NCI-H524 treated with DMSO at 0.1 percent for 48 hours (cell line): ENCODE measurements at regions not wholly inside any gene's neighbourhood (a gene's known extent, or its start where the extent isn't known, plus 50 kb on each side); places are given as distances from the start of the nearest gene placed in this dataset.
"Not testable (repeated sequence)": the region's sequence is repeated elsewhere in the genome, so short reads cannot be mapped to it uniquely, and the experiment has no call there.

Experiments
- DNase-seq: peaks from one replicate; lab custom pipeline; 2025; lab: John Stamatoyannopoulos, UW

DNA sequence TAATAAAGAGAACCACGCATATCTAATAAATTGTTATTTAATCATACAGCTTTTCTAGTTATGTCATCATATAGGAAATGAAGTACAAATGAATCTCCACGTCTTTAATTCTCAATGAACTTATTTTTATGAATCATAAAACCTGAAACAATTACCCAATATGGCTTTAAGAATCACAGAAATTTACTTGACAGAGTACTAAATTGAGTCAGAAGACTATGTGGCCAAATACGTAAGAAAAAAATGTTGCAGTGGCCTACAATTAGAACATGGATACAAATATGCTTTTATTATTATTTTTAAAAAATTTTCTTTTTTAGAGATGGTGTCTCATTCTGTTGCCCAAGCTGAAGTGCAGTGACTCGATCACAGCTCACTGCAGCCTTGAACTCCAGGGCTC, 584.7 kb upstream of the SLC35B3 start:
- DNase-seq, result no peak

DNA sequence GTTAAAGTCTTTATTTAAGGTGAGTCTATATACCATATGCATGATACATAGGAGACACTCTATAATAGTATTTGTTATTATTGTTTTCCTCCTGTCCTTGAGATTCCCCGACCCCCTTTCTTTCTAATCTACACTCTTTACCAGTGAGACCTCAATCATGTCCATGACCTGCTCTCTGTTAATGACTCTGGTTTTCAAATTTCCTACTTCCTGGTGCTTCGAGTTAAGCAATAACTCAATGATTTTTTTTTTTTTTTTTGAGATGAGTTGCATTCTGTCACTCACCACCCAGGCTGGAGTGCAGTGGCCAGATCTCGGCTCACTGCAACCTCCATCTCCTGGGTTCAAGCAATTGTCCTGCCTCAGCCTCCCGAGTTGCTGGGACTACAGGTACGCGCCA, 574.6 kb upstream of the SLC35B3 start:
- DNase-seq, result no peak

DNA sequence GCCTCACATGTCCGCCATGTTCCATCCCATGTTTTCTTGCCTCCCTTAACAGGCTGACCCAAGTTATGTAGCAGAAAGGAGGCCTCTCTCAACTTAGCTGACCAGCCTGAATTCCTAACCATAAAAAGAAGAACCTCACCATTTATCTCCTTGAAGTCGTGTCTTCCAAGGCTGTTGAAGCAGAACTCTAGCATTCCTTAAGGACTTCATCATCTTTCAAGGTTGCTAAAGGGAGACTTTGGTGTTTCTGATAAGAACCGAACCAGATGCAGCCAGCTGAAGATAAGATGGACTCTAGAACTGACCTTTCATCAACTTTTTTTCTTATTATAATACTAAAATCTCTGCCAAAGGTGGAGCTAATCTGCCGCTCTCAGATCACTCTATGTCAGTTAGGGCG, 571.7 kb upstream of the SLC35B3 start:
- no peak for DNase-seq

DNA sequence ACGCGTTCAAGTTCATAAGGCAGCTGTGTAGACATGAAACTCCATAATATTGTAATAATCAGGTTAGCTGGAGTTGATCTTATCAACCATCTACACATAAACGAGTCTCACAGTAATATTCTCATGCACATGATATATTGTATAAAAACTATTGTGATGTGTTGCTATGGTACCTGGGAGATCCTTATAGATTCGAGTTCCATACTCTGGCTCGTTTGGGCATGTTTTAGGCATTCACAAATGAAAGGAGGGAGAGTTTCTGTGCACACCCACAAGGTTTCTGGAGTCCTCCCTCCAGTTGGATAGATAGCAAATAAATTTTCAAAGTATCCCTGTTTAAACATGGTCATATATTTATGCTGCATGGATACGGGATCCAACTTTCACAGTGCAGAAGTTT, 567.5 kb upstream of the SLC35B3 start:
- no peak for DNase-seq

DNA sequence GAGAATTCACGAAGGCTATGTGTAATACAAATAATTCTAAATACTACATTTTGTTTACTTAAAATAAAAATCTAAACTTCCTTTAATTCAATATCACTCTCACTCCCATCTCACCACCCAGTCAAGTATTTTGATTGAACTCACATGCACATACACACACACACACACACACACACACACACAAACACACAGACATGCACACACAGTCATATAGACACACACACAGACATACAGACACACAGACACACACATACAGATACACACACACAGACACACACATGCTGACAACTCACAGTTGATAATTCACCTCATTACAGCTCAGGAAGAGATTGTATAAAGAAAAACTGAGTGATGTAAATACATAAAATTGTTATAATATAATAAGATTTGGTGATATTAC, 559.8 kb upstream of the SLC35B3 start:
- no peak for DNase-seq

DNA sequence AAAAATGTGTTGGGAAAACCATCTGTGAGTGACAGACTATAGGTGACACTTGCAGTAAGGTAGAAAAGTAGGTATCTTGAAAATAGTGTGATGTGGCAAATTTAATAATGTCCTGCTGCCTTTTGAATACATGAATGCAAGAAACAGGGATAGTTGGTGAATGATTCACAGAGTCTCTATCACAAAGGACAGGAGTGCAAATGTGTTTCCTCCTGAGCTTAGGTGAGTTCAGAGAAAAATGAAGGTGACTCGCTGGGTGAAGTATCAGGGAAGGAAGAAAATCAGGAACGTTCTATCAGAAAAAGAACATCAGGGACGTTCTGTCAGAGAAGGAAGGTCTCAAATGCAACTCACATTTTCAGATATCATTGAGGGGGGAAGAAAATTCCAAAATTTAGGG, 557.8 kb upstream of the SLC35B3 start:
- no peak for DNase-seq

DNA sequence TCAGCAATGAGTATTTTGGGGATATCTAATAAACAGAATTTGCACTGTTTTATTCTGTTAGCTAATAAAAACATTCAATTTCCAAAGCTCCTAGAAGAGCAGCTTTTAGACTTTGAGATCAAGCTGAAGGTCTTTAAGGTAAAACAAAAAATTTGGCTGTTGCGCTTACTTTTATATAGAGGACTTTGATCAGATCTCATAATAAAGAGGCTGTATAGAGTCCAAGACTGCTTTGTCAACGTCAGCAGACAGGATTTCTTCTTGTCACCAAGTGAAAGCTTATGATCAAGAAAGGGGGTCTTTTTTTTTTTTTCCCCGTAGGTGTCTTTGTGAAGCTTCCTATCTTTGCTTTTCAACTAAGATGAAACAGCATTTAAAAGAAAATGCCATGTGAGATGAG, 556.5 kb upstream of the SLC35B3 start:
- no peak for DNase-seq

DNA sequence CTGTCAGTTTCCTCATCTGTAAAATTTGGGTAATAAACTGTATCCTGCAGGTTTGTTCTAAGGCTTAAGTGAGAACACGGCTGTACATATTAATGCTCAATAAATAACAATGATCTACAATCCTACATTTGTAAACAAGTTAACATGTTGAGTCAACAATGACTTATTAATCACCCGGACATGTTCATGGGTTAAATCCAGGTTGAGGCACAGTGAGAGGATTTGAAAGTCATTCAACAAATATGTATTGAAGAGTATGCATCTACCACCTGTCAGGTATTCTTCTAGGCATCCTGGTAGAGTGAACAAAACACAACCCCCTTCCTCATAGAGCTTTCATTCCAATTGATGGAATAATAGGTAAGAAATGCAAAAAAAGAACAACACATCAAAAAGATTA, 554.7 kb upstream of the SLC35B3 start:
- no peak for DNase-seq

DNA sequence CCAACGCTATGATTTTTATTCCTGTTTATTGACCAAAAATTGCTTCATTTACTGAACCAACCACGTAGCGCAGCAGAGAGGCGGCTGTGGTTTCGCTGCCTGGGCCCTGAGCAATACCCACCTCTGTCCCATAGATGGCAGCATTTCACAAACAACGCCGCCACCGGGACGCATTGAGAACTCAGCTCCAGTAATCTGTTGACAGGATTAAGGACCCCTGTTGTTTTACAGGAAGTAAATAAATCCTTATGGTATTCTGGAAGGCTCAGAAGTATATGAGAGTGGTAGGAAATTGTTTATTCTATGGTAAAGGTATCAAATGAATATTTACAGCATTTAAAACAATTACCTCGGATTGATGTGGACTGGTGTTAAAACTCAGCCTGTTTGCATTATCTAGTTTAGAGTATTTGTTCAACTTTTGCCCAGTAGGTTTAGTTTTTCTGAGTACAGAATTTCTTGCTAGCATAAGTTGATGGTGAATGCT, 547.9 kb upstream of the SLC35B3 start:
- DNase-seq, result peak; percentile 5

DNA sequence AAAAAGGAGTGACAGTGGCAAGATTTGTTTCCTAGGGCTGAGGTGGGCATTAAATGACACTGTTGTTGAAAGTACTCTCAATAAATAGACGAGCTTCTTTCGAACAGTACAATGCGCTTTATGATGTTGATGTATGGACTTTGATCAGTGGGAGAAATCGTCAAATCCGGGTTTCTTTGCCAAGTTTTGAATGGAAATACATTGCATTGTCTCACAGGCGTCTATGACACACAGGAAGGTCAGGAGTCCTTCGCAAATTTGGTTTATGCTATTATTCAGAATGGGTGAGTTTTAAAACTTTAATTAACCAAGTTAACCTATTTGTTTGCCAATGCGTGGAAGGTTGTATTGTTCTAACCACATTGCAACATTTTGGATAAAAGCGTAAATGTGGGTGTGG, 547.3 kb upstream of the SLC35B3 start:
- DNase-seq, result no peak

DNA sequence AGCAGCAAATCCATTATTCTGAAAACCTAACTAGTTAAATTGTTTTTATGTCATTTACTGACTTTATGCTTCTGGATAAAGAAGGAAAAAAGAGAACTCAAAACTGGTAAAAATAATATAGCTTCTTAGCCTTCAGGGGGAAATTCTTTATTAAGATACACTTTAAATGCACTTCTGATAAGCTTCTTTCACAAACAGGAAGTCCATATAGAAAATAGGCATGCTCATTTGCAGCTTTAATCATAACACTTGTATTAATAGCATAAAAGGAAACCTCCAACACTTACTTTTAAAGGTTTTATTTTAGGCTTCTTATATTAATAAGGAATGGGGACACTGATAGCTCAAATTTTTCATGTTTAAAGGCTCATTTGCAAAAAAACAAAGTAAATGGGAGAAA, 538.0 kb upstream of the SLC35B3 start:
- no peak for DNase-seq

DNA sequence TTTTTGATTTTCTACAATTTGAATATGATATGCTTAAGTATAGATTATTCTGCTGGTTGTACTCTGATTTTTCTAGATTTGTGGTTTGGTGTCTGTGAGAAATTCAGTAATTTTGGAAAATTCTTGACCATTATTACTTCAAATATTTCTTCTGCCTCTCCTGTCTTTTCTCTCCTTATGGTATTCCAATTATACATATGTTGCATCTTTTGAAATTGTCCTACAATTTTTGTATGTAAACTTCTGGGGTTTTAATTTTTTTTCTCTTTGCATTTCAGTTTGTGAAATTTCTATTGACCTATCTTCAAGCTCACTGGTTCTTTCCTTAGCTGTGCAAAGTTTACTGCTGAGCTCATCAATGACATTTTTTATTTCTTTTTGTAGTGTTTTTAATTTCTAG, 534.4 kb upstream of the SLC35B3 start:
- no peak for DNase-seq

DNA sequence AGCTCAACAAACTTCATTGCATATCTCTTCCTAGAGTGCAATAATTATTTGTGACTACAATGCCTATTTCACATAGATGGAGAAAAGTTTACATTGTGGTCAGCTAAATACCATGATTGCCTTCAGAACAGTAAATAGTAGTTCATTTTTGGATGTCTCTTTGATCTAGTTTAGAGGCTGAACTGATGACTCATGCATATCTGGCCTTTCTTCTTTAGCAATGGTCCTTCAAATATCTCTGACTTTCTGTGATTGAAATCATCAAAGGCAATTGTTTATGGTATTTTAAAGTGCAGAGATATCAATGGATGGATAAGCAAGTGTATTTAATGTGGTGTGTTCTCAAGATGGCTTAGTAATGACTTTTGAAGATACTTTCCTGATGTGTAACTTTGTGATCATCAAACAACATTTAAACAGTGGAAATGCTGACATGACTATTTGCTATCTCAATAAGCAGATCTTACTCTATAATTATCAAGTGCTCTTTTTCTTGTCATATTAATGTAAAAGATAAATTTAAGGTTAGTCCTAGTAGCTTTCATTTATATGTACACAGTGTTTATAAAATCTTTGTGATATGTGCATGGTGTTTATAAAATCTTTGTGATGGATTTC, 523.7 kb upstream of the SLC35B3 start:
- no peak for DNase-seq

DNA sequence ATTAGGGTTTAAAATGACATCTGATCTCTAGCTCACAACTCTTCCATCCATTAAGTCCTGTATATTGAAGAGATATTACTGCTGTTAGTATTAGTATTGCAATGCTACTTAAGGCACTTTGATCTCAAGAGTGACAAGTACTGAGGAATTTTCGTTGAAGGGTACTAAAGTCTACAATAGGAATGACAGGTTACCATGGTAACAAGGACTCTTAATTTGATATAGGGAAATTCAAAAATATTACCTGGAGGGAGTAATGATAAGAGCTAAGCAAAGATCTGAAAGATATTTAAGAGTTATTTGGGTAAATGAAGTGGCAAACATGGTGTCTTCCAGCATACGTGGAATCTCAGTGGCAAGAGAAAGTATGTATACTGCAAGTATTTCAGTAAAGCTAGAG, 518.0 kb upstream of the SLC35B3 start:
- DNase-seq, result no peak

DNA sequence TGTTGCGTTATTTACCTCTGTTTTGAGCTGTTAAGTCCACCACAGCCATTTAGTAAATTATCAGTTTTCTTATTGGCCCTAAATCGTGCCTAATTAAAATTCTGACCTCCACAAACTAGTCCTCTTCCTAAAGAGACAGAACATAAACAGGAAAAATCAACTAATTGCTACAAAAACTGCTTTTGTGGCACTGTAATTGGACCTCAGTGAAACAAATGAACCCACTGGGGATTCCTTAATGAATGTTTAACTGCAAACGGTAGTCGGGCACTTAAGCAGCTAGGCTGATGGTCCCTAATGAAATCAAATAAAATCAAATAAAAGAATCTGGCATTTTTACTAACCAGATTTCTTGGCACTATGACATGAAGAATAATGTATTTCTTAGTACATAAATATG, 513.4 kb upstream of the SLC35B3 start:
- DNase-seq, result no peak

DNA sequence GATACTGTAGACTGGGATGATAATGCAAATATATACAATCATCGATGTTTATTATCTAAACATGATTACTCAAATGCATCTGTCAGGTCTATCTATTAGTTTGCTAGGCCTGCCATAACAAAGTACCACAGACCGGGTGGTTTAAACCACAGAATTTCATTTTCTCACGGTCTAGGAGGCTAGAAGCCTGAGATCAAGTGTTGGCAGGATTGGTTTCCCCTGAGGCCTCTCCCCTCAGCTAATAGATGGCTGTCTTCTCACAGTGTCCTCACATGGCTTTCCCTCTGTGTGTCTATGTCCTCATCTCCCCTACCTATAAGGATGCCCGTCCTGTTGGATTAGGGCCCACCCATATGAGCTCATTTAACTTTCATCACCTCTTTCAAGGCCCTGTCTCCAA, 512.6 kb upstream of the SLC35B3 start:
- DNase-seq, result no peak

DNA sequence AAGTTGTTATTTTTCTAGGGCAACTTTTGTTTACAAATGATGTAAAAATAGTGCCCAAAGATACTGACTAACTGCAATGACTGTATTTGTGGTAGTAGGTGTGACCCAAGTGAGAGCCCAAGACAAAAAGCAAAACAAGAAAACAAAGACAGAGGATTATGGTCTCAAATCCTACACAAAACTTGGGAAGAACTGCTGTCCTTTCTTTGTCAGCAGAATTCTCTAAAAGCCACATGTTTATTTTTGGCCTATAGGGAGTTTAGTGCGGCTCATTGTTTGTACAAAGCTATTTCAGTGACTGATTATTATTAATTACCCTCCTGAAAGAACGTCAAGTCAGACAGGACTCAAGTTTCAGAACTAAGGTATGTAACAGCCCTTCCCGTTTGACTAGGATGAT, 509.2 kb upstream of the SLC35B3 start:
- no peak for DNase-seq

DNA sequence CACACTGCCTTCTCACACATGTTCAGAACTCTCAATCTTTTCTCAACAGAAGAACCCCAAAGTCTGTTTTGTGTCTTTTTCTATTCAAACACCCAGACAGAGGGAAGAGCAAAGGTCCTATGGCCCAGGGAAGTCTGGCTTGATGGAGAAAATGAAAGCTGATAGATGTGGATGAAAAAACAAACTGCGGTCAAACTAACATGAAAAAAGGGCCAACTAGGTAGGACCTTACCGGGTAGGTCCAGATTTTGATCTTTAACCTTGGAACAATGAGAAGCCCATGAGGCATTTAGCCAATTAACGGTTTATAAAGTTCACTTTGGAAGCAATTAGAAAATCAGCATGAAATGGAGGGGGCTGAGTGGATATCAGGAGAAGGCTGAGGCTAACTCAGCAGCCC, 507.7 kb upstream of the SLC35B3 start:
- DNase-seq, result no peak

DNA sequence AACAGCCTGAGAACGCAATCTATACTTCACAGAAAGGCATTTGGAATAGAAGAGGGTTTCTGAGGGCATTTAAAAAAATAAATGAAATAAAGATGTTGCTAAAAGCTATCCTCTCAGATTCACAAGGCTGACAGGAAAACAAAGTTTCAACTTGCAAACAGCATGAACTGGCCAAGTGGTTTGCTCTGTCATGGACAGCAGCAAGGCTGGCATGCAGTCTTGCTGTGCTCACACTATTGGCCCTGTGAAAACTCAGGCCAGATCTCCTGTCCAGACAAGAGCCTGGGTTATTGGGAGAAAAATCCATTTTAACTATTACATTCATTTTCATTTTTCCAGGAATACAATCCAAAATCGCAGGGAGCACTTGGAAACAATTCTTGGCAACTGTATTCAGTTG, 506.2 kb upstream of the SLC35B3 start:
- DNase-seq, result no peak

DNA sequence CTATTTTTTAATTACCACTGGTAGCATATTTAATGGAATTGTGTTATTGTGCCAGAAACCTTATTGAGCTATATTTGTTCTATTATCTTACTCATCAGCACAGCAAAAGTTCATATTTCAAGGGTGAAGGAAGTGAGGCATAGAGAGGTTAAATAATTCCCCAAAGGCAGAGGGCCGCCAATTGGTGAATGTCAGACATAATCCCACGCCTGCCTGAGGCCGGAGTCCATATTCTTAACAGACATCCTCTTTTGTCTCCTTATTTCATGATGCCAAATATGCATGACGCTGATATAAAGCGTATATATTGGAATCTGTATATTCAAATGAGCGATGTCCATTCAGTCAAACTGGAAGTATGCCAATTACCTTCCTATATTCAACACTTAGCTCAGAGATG, 505.0 kb upstream of the SLC35B3 start:
- no peak for DNase-seq

DNA sequence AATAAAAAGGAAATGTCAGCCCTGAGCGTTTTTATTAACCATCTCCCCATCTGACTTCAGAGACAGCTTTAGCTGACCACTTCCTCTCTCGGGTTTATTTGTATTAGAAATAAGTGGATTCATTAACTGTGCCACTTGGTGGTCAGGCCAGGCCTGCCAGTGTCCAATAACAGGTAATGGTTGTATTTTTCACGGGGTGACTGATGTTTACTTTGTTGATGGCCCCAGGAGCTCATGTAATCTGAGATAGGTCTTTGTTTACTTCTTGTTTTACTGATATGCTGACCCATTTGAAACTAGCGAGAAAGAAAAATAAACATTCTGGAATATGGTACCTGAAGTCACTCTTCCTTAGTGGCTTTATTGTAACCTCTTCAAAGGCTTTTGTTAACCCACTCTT, 504.3 kb upstream of the SLC35B3 start:
- DNase-seq, result no peak

DNA sequence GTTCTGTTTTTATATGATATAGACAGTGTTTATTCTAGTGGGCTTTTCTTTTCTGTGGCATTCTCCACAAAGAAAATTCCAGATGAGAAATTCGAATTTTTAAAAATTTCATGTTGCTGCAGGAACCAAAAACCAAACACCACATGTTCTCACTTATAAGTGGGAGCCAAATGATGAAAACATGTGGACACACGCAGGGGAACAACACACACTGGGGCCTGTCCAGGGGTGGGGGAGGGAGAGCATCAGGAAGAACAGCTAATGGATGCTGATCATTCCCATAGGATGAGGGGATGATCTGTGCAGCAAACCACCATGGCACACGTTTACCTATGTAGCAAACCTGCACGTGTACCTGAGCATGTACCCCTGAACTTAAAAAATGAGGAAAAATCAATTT, 499.0 kb upstream of the SLC35B3 start:
- DNase-seq, result no peak

DNA sequence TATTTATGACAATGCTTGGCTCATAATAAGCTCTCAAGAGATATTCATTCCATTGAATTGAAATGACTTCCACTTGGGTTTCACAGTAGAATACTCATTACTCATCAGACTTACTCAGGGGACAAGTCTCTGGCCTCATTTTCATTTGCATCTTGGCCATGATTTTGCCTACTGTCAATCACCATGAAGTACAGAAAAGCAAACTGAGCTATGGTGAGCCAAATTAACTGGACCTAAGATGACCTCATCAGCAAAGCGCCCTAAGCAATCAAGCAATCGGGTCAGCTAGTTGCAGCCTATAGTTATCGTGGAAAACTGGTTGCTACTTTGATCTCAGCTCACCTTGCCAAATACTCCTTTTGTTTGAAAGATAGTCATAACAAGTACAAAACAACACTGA, 494.7 kb upstream of the SLC35B3 start:
- DNase-seq, result no peak

DNA sequence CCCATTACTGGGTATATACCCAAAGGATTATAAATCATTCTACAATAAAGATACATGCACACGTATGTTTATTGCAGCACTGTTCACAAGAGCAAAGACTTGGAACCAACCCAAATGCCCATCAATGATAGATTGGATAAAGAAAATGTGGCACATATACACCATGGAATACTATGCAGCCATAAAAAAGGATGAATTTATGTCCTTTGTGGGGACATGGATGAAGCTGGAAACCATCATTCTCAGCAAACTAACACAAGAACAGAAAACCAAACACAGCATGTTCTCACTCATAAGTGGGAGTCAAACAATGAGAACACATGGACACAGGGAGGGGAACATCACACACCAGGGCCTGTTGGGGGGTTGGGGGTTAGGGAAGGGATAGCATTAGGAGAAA, 484.9 kb upstream of the SLC35B3 start:
- not testable (repeated sequence) for DNase-seq

DNA sequence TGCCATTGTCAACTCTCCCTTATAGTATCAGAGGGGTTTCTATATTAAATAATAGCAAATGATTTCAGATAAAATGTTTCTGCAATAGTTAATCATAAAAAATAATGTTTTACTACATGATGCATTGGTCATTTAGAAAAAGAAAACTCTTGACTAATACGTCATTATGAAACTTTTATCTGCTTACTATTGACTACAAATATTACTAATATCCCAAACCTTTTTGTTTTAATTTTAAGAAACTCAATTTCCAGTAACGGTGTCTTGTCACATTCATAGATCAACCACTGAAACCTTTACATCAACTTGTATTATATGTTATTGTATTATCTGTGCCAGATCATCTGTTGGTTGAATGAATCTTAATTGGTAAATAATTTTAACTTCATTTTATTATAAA, 482.9 kb upstream of the SLC35B3 start:
- DNase-seq, result no peak
